Suprapubic skin (tissue), 4 donors: ENCODE measurements at regions not wholly inside any gene's neighbourhood (a gene's known extent, or its start where the extent isn't known, plus 50 kb on each side); places are given as distances from the start of the nearest gene placed in this dataset.

ENCODE experiments used
- DNase-seq, 2 donors: peaks; one replicate each; pipeline ENCODE4 v3.0.0-alpha.2; 2019; ENCODE audit warnings: low spot score in 2 of 2
- H3K27ac ChIP-seq: fragments of 200-600 bp; sonication (generic); one replicate; pipeline ENCODE4 v1.5.1; 2019
- H3K27me3 ChIP-seq: fragments of 200-600 bp; sonication (generic); one replicate; pipeline ENCODE4 v1.5.1; 2019
- H3K36me3 ChIP-seq: fragments of 200-600 bp; sonication (generic); one replicate; pipeline ENCODE4 v1.5.1; 2019
- H3K4me1 ChIP-seq: fragments of 200-600 bp; sonication (generic); one replicate; pipeline ENCODE4 v1.5.1; 2019
- H3K4me3 ChIP-seq: fragments of 200-600 bp; sonication (generic); one replicate; pipeline ENCODE4 v1.5.1; 2019; ENCODE audit warnings: mild to moderate bottlenecking
- H3K9me3 ChIP-seq: fragments of 200-600 bp; sonication (generic); one replicate; pipeline ENCODE4 v1.5.1; 2019
- EP300 ChIP-seq: sonication (generic); formaldehyde crosslinking; IDR thresholded peaks from one replicate; pipeline ENCODE4 v1.6.1; 2017; ENCODE audit warnings: antibody characterized with exemption
- POLR2A ChIP-seq, 2 donors: fragments of 450-650 bp; IDR thresholded peaks; one replicate each; pipeline ENCODE4 v1.6.1; 2017; ENCODE audit warnings: antibody characterized with exemption in 2 of 2, mild to moderate bottlenecking in 2 of 2, moderate library complexity in 2 of 2
- POLR2AphosphoS5 ChIP-seq, 3 donors: sonication (generic); formaldehyde crosslinking; IDR thresholded peaks; one replicate each; pipeline ENCODE4 v1.6.1; 2017; ENCODE audit warnings: antibody characterized with exemption in 3 of 3
- WGBS: methylation state at CpG from one replicate; pipeline ENCODE4 v1.1.5; 2018; 5-methylcytosine and 5-hydroxymethylcytosine counted together
- TF ChIP-seq, protein P1 (sequence below), 2 donors: fragments of 200-600 bp in 1 of 2; fragments of 450-650 bp in 1 of 2; sonication (generic) in 1 of 2; IDR thresholded peaks; one replicate each; pipeline ENCODE4 v1.5.1; 2016 to 2019; ENCODE audit warnings: antibody characterized with exemption in 2 of 2, mild to moderate bottlenecking in 1 of 2, moderate library complexity in 1 of 2

DNA sequence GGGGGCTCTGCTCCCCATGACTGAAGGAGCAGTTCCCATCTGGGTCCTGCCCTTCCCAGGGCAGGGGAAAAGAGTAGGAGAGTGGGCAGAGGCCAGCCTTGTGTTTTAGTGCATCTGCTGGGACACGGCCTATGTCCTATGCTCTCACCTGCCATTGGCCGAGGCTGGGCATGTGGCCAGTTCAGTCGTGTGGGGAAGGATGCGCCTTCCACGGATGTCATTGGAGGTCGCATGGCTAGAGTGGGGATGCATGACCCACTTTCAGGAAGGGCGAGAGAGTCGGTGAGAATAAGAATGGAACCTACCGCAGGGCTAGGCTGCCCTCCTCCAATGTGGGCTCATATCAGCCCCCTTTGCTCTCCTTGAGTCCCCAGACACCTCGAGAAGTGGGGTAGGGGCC, 70.9 kb upstream of the HAAO start:
- H3K36me3 ChIP-seq = no peaks in the 10 kb centered on the region
- DNase-seq = peak in 1 of 2 donors; percentile 61
- no peak overlapping the region for H3K27ac ChIP-seq
- peaks cover 27% of the 10 kb centered on the region for H3K4me1 ChIP-seq
- peaks cover 2% of the 10 kb centered on the region for H3K9me3 ChIP-seq
- WGBS = 88% methylated on average over 10 of the region's 10 CpGs
- no peaks in the 10 kb centered on the region for H3K27me3 ChIP-seq
- TF ChIP-seq POLR2AphosphoS5 (IDR thresholded peaks at IDR 0.05) (no peak), EP300 (no peak), POLR2A (IDR thresholded peaks at IDR 0.05) (no peak)
- TF ChIP-seq, protein P1, sequence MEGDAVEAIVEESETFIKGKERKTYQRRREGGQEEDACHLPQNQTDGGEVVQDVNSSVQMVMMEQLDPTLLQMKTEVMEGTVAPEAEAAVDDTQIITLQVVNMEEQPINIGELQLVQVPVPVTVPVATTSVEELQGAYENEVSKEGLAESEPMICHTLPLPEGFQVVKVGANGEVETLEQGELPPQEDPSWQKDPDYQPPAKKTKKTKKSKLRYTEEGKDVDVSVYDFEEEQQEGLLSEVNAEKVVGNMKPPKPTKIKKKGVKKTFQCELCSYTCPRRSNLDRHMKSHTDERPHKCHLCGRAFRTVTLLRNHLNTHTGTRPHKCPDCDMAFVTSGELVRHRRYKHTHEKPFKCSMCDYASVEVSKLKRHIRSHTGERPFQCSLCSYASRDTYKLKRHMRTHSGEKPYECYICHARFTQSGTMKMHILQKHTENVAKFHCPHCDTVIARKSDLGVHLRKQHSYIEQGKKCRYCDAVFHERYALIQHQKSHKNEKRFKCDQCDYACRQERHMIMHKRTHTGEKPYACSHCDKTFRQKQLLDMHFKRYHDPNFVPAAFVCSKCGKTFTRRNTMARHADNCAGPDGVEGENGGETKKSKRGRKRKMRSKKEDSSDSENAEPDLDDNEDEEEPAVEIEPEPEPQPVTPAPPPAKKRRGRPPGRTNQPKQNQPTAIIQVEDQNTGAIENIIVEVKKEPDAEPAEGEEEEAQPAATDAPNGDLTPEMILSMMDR (IDR thresholded peaks at IDR 0.05) = no peak
- no peak overlapping the region for H3K4me3 ChIP-seq

DNA sequence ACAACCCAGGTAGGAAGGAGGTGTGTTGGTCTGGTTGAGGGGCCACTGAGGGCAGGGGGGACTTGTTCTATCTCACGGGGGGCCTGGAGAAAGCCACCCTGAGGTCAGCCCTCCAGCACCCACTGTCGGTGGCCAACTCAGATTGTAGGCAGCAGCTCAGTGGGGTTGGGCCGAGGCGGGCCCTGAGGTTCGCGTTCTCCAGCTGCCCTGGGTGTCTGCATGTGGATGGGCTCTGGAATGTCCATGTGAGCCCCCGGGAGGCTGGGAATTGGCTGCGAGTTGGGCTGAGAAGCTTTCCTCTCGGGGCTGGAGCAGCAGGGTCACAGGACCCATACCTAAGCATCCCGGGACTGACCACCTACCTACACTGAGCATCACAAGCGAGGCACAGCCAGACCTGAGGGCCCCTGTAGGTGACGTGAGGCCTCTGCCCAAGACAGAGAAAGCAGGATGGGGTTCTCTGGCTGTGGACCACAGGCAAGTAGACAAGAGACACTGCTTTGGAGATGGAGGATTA, 70.3 kb upstream of the HAAO start:
- Histone ChIP-seq H3K27ac (no peak overlapping the region), H3K4me3 (no peak overlapping the region), H3K27me3 (no peaks in the 10 kb centered on the region), H3K9me3 (no peaks in the 10 kb centered on the region), H3K36me3 (no peaks in the 10 kb centered on the region), H3K4me1 (peaks cover 25% of the 10 kb centered on the region)
- peak in 1 of 2 donors; percentile 57 for DNase-seq
- TF ChIP-seq POLR2A (IDR thresholded peaks at IDR 0.05) (no peak), EP300 (no peak), POLR2AphosphoS5 (IDR thresholded peaks at IDR 0.05) (no peak)
- TF ChIP-seq, protein P1 (IDR thresholded peaks at IDR 0.05) = no peak
- 100% methylated on average over 3 of the region's 12 CpGs for WGBS

DNA sequence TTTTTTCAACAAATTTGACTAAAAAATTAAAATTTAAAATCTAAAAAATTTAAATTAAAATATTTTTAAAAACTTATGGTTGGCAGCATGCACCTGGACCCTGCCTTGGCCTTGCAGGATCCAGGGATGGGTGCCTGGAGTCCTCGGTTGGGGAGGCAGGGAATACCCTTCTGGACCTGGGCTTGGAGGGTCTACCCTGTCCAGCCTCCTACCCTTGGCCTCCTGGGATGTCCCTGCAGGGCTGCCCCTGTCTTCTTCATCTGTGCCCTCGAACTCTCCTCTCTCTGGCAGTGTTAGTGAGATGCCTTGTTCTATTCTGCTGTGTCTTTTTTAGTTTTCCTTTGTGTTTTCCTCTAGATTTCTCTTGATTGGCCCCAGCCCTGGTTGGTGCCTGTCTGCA, 68.9 kb upstream of the HAAO start:
- peaks cover 19% of the 10 kb centered on the region for H3K4me1 ChIP-seq
- 95% methylated on average over 2 of the region's 2 CpGs for WGBS
- H3K9me3 ChIP-seq = no peaks in the 10 kb centered on the region
- no peaks in the 10 kb centered on the region for H3K36me3 ChIP-seq
- no peak overlapping the region for H3K27ac ChIP-seq
- H3K27me3 ChIP-seq = no peaks in the 10 kb centered on the region
- no peak for DNase-seq
- H3K4me3 ChIP-seq = no peak overlapping the region
- TF ChIP-seq EP300 (no peak), POLR2AphosphoS5 (IDR thresholded peaks at IDR 0.05) (no peak), POLR2A (IDR thresholded peaks at IDR 0.05) (no peak)
- TF ChIP-seq, protein P1 (IDR thresholded peaks at IDR 0.05) = no peak

DNA sequence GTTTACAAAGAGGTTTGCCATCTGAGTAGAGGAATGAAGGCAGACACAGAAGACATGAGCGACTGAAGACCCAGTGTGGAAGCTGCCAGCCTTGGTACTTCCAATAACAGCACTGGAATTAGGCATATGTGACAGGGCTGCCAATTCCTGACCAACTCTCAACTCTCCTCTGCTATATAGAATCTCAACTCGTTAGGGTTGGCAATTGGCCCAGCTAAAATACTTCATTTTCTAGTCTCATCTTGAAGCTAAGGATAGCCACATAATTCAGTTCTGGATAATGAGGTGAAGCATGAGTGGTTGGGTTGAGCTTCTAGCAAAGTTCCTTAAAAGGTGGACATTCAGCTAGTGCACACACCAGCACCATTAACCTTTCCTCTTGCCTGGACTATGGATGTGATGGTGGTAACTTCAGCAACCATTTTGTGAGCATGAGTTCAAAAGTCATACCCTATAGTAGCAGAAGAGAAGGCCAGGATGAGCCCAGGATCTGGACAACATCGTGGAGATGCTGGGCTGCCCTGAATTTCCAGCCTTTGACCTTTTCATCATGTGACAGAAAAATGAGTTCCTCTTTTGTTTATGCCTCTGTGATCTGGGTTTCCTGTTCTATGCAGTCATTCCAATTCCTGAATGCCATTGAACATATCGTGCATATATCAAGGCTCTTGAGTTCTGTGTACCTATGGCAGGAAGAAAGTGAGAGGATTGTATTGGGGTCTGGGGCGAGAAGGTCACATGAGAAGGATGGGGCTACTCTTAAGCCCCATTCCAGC, 68.1 kb upstream of the HAAO start:
- Histone ChIP-seq H3K4me3 (no peak overlapping the region), H3K27me3 (no peaks in the 10 kb centered on the region), H3K36me3 (no peaks in the 10 kb centered on the region), H3K9me3 (no peaks in the 10 kb centered on the region), H3K27ac (no peak overlapping the region), H3K4me1 (peaks cover 11% of the 10 kb centered on the region)
- WGBS = 69% methylated on average over 5 of the region's 5 CpGs
- DNase-seq = peak in 1 of 2 donors; percentile 24
- TF ChIP-seq, protein P1 (IDR thresholded peaks at IDR 0.05) = no peak
- TF ChIP-seq EP300 = no peak
- TF ChIP-seq POLR2AphosphoS5 (IDR thresholded peaks at IDR 0.05) = no peak
- TF ChIP-seq POLR2A (IDR thresholded peaks at IDR 0.05) = no peak

DNA sequence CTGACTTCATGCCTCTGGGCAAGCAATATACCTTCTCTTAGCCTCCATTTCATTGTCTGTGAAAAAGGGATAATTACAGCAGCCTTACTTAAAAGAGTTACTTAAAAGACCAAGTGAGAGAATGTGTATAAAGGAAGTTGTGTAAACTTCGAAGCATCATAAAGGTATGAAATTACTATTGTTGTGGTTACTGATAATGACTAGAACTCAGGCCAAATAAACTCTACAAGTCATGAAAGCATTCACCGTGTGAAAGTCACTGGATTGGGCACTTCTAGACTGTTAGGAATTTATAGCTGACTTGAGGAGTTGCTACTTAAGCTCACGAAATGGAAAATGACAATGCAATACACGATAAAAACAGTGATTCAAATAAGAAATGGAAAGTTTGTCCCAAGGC, 67.4 kb upstream of the HAAO start:
- H3K4me1 ChIP-seq = peaks cover 17% of the 10 kb centered on the region
- WGBS = 55% methylated on average over 4 of the region's 4 CpGs
- TF ChIP-seq, protein P1 (IDR thresholded peaks at IDR 0.05) = no peak
- TF ChIP-seq POLR2A (IDR thresholded peaks at IDR 0.05) (no peak), EP300 (no peak), POLR2AphosphoS5 (IDR thresholded peaks at IDR 0.05) (no peak)
- H3K36me3 ChIP-seq = no peaks in the 10 kb centered on the region
- H3K27me3 ChIP-seq = no peaks in the 10 kb centered on the region
- H3K9me3 ChIP-seq = no peaks in the 10 kb centered on the region
- no peak for DNase-seq
- H3K4me3 ChIP-seq = no peak overlapping the region
- H3K27ac ChIP-seq = no peak overlapping the region
